ENCODE measurements at regions not wholly inside any gene's neighbourhood (a gene's known extent, or its start where the extent isn't known, plus 50 kb on each side); places are given as distances from the start of the nearest gene placed in this dataset.
"Not testable (repeated sequence)": the region's sequence is repeated elsewhere in the genome, so short reads cannot be mapped to it uniquely, and the experiment has no call there.

- no peak for DNase-seq (ENCODE audit: low spot score)
Measured at GRCh38 chr1:99062192-99062591, 57.5 kb upstream of the PLPPR5 start.

GRCh38 chr1:99069146-99069545 lies 64.5 kb upstream of the PLPPR5 start:
- no peak for DNase-seq (ENCODE audit: low spot score)

- DNase-seq (ENCODE audit: low spot score), result not testable (repeated sequence)
Measured at GRCh38 chr1:99078529-99078928, 73.9 kb upstream of the PLPPR5 start.

- DNase-seq (ENCODE audit: low spot score), result no peak
Measured at GRCh38 chr1:99082366-99082765, 77.7 kb upstream of the PLPPR5 start.

GRCh38 chr1:99083338-99083737 lies 78.7 kb upstream of the PLPPR5 start:
- no peak for DNase-seq (ENCODE audit: low spot score)

GRCh38 chr1:99084562-99084961 lies 79.9 kb upstream of the PLPPR5 start:
- no peak for DNase-seq (ENCODE audit: low spot score)

- no peak for DNase-seq (ENCODE audit: low spot score)
Measured at GRCh38 chr1:99086057-99086456, 81.4 kb upstream of the PLPPR5 start.

- no peak for DNase-seq (ENCODE audit: low spot score)
Measured at GRCh38 chr1:99098589-99098988, 93.9 kb upstream of the PLPPR5 start.

GRCh38 chr1:99106274-99106673 lies 101.6 kb upstream of the PLPPR5 start:
- no peak for DNase-seq (ENCODE audit: low spot score)

GRCh38 chr1:99107680-99108079 lies 103.0 kb upstream of the PLPPR5 start:
- no peak for DNase-seq (ENCODE audit: low spot score)

GRCh38 chr1:99110140-99111041 lies 105.7 kb upstream of the PLPPR5 start:
- DNase-seq (ENCODE audit: low spot score), result no peak

- no peak for DNase-seq (ENCODE audit: low spot score)
Measured at GRCh38 chr1:99115231-99115630, 110.6 kb upstream of the PLPPR5 start.

GRCh38 chr1:99119188-99119587 lies 114.5 kb upstream of the PLPPR5 start:
- peak; percentile 8 for DNase-seq (ENCODE audit: low spot score)

GRCh38 chr1:99122039-99122438 lies 117.4 kb upstream of the PLPPR5 start:
- DNase-seq (ENCODE audit: low spot score), result no peak

- no peak for DNase-seq (ENCODE audit: low spot score)
Measured at GRCh38 chr1:99123936-99124335, 119.3 kb upstream of the PLPPR5 start.

GRCh38 chr1:99131546-99131945 lies 126.9 kb upstream of the PLPPR5 start:
- no peak for DNase-seq (ENCODE audit: low spot score)

GRCh38 chr1:99133756-99134500 lies 129.3 kb upstream of the PLPPR5 start:
- no peak for DNase-seq (ENCODE audit: low spot score)

GRCh38 chr1:99137554-99138206 lies 126.6 kb upstream of the PLPPR4 start:
- DNase-seq (ENCODE audit: low spot score), result no peak

- DNase-seq (ENCODE audit: low spot score), result no peak
Measured at GRCh38 chr1:99139876-99140275, 124.4 kb upstream of the PLPPR4 start.

GRCh38 chr1:99146129-99146848 lies 118.0 kb upstream of the PLPPR4 start:
- no peak for DNase-seq (ENCODE audit: low spot score)

GRCh38 chr1:99149952-99150351 lies 114.3 kb upstream of the PLPPR4 start:
- DNase-seq (ENCODE audit: low spot score), result no peak

- no peak for DNase-seq (ENCODE audit: low spot score)
Measured at GRCh38 chr1:99152132-99152531, 112.2 kb upstream of the PLPPR4 start.
